IPS DF 6.9 (cell line): ENCODE measurements at regions not wholly inside any gene's neighbourhood (a gene's known extent, or its start where the extent isn't known, plus 50 kb on each side); places are given as distances from the start of the nearest gene placed in this dataset.

Source experiments
- DNase-seq: peaks from one replicate; pipeline ENCODE4 v3.0.0-alpha.2; 2013; ENCODE audit warnings: low read depth, low spot score
- H3K27ac ChIP-seq: one replicate; pipeline ENCODE4 v1.5.1; 2013; ENCODE audit warnings: low read length, control low read depth
- H3K27me3 ChIP-seq: 2 replicates; pipeline ENCODE4 v1.6.1; 2013; ENCODE audit warnings: mild to moderate bottlenecking, low read length; ENCODE audit not compliant: control insufficient read depth, insufficient read depth
- H3K36me3 ChIP-seq: 2 replicates; pipeline ENCODE4 v1.6.1; 2013; ENCODE audit warnings: low read length; ENCODE audit not compliant: control insufficient read depth, insufficient read depth
- H3K4me1 ChIP-seq: 2 replicates; pipeline ENCODE4 v1.6.1; 2013; ENCODE audit warnings: low read length; ENCODE audit not compliant: control insufficient read depth, insufficient read depth
- H3K4me3 ChIP-seq: 2 replicates; pipeline ENCODE4 v1.5.1; 2013; ENCODE audit warnings: mild to moderate bottlenecking, low read length
- H3K9me3 ChIP-seq: 2 replicates; pipeline ENCODE4 v1.6.1; 2013; ENCODE audit warnings: low read length, inconsistent platforms; ENCODE audit not compliant: control insufficient read depth, insufficient read depth
- WGBS: extraction: QIAGEN DNeasy Blood & Tissue Kit; methylation state at CpG from one replicate; pipeline ENCODE4 v1.1.7; 2013; ENCODE audit warnings: mixed read lengths, missing lambda C conversion rate; ENCODE audit not compliant: insufficient read length, insufficient coverage; 5-methylcytosine and 5-hydroxymethylcytosine counted together

- H3K4me3 ChIP-seq = no peak overlapping the region
- no peak for DNase-seq
- H3K27me3 ChIP-seq = no peaks in the 10 kb centered on the region
Measured at GRCh38 chr21:25273959-25274358, 333.3 kb downstream of the MRPL39 start.

GRCh38 chr21:25254491-25255174 lies 352.6 kb downstream of the MRPL39 start:
- DNase-seq = no peak
- Histone ChIP-seq H3K27me3 (no peaks in the 10 kb centered on the region), H3K36me3 (no peaks in the 10 kb centered on the region), H3K4me3 (no peak overlapping the region), H3K27ac (no peak overlapping the region), H3K9me3 (no peaks in the 10 kb centered on the region; the same call in 1 of the 2 replicates), H3K4me1 (no peaks in the 10 kb centered on the region)
- no CpG with 5 or more reads among the region's 5 CpGs for WGBS

More at GRCh38 chr21:25273959-25274358, 333.3 kb downstream of the MRPL39 start:
- Histone ChIP-seq H3K36me3 (no peaks in the 10 kb centered on the region), H3K4me1 (no peaks in the 10 kb centered on the region), H3K27ac (no peak overlapping the region), H3K9me3 (no peaks in the 10 kb centered on the region)
- WGBS = no CpG with 5 or more reads among the region's 1 CpG

- no CpG with 5 or more reads among the region's 1 CpG for WGBS
- H3K36me3 ChIP-seq = no peaks in the 10 kb centered on the region
- no peak overlapping the region for H3K4me3 ChIP-seq
- no peaks in the 10 kb centered on the region for H3K27me3 ChIP-seq
- H3K9me3 ChIP-seq = no peaks in the 10 kb centered on the region; the same call in 1 of the 2 replicates
- H3K4me1 ChIP-seq = no peaks in the 10 kb centered on the region
- H3K27ac ChIP-seq = no peak overlapping the region
- no peak for DNase-seq
Measured at GRCh38 chr21:25246546-25246945, 360.7 kb downstream of the MRPL39 start.

GRCh38 chr21:25244735-25245134 lies 362.5 kb downstream of the MRPL39 start:
- Histone ChIP-seq H3K9me3 (no peaks in the 10 kb centered on the region; the same call in 1 of the 2 replicates), H3K27me3 (no peaks in the 10 kb centered on the region), H3K27ac (no peak overlapping the region), H3K4me3 (no peak overlapping the region), H3K4me1 (no peaks in the 10 kb centered on the region), H3K36me3 (no peaks in the 10 kb centered on the region)
- WGBS = no CpG with 5 or more reads among the region's 1 CpG
- DNase-seq = no peak

GRCh38 chr21:25243808-25244207 lies 363.5 kb downstream of the MRPL39 start:
- DNase-seq = no peak
- Histone ChIP-seq H3K27me3 (no peaks in the 10 kb centered on the region), H3K36me3 (no peaks in the 10 kb centered on the region), H3K27ac (no peak overlapping the region), H3K4me3 (no peak overlapping the region), H3K9me3 (no peaks in the 10 kb centered on the region; the same call in 1 of the 2 replicates), H3K4me1 (no peaks in the 10 kb centered on the region)
- no CpG with 5 or more reads among the region's 7 CpGs for WGBS

GRCh38 chr21:25240974-25241373 lies 366.3 kb downstream of the MRPL39 start:
- DNase-seq = no peak
- WGBS = no CpG with 5 or more reads among the region's 1 CpG
- Histone ChIP-seq H3K9me3 (no peaks in the 10 kb centered on the region; the same call in 1 of the 2 replicates), H3K27me3 (no peaks in the 10 kb centered on the region), H3K36me3 (no peaks in the 10 kb centered on the region), H3K4me1 (no peaks in the 10 kb centered on the region), H3K27ac (no peak overlapping the region), H3K4me3 (no peak overlapping the region)

GRCh38 chr21:25234857-25235801 lies 372.2 kb downstream of the MRPL39 start:
- Histone ChIP-seq H3K9me3 (no peaks in the 10 kb centered on the region; the same call in 1 of the 2 replicates), H3K4me1 (no peaks in the 10 kb centered on the region), H3K27ac (no peak overlapping the region), H3K27me3 (no peaks in the 10 kb centered on the region), H3K4me3 (no peak overlapping the region), H3K36me3 (no peaks in the 10 kb centered on the region)
- DNase-seq = no peak
- WGBS = no CpG with 5 or more reads among the region's 4 CpGs

- Histone ChIP-seq H3K36me3 (no peaks in the 10 kb centered on the region), H3K4me1 (no peaks in the 10 kb centered on the region), H3K9me3 (peaks cover 5% of the 10 kb centered on the region), H3K27ac (no peak overlapping the region), H3K4me3 (no peak overlapping the region), H3K27me3 (no peaks in the 10 kb centered on the region)
- no peak for DNase-seq
Measured at GRCh38 chr21:25220954-25221353, 386.3 kb downstream of the MRPL39 start.

GRCh38 chr21:25220169-25220568 lies 387.1 kb downstream of the MRPL39 start:
- no CpG with 5 or more reads among the region's 1 CpG for WGBS
- peaks cover 5% of the 10 kb centered on the region for H3K9me3 ChIP-seq

GRCh38 chr21:25215698-25216384 lies 391.4 kb downstream of the MRPL39 start:
- Histone ChIP-seq H3K4me3 (no peak overlapping the region), H3K9me3 (0 out of 2 replicates have a peak, but pooled peaks cover 1% of the 10 kb centered on the region), H3K27me3 (no peaks in the 10 kb centered on the region), H3K36me3 (no peaks in the 10 kb centered on the region), H3K4me1 (no peaks in the 10 kb centered on the region), H3K27ac (no peak overlapping the region)
- no CpG with 5 or more reads among the region's 2 CpGs for whole genome bisulfite sequencing
- DNase-seq = no peak

More at GRCh38 chr21:25220169-25220568, 387.1 kb downstream of the MRPL39 start:
- H3K27ac ChIP-seq = no peak overlapping the region
- H3K27me3 ChIP-seq = no peaks in the 10 kb centered on the region
- H3K4me1 ChIP-seq = no peaks in the 10 kb centered on the region
- H3K36me3 ChIP-seq = no peaks in the 10 kb centered on the region
- no peak overlapping the region for H3K4me3 ChIP-seq
- DNase-seq = no peak
